ENCODE measurements at regions not wholly inside any gene's neighbourhood (a gene's known extent, or its start where the extent isn't known, plus 50 kb on each side); places are given as distances from the start of the nearest gene placed in this dataset.
A peak's percentile ranks its signal among the peaks of the same experiment; 100 is the strongest.

GRCh38 chr6:134722200-134722870 lies 227.6 kb downstream of the ALDH8A1 start:
- H2AK5ac ChIP-seq (ENCODE audit: low read length, severe bottlenecking): no peak overlapping the region
- no peak overlapping the region for H3K23ac ChIP-seq (ENCODE audit: low read length in 2 of 2)
- H3K27me3 ChIP-seq (ENCODE audit: control insufficient read depth in 1 of 2, insufficient read depth in 1 of 2, low read length in 2 of 2): no peaks in the 10 kb centered on the region
- no peak overlapping the region for H4K8ac ChIP-seq (ENCODE audit: low read length)
- H3K9me3 ChIP-seq (ENCODE audit: control insufficient read depth, low read length): no peaks in the 10 kb centered on the region
- no peak overlapping the region for H3K4me2 ChIP-seq (ENCODE audit: low read length, poor library complexity, severe bottlenecking)
- no peaks in the 10 kb centered on the region for H3K4me1 ChIP-seq (ENCODE audit: control insufficient read depth, insufficient read depth, low read depth, low read length)
- H3K4ac ChIP-seq (ENCODE audit: low read depth in 1 of 2, low read length in 2 of 2): no peak overlapping the region
- H3K36me3 ChIP-seq (ENCODE audit: control insufficient read depth in 1 of 2, insufficient read depth in 2 of 2, low read depth in 1 of 2, low read length in 2 of 2): no peaks in the 10 kb centered on the region
- DNase-seq: no peak
- peak overlapping the region; percentile 57 for H3K27ac ChIP-seq (ENCODE audit: low read length, poor library complexity, severe bottlenecking)
- 80% methylated on average over 1 of the region's 5 CpGs for WGBS
- peak overlapping the region; percentile 62 for H2BK120ac ChIP-seq (ENCODE audit: low read depth, low read length)
- H3K4me3 ChIP-seq (ENCODE audit: insufficient read depth in 1 of 2, low read depth in 1 of 2, low read length in 2 of 2): peak overlapping the region in 1 of 2 experiments; percentile 38
- no peak overlapping the region for H2BK5ac ChIP-seq (ENCODE audit: low read depth, low read length, poor library complexity, severe bottlenecking)
- no peak overlapping the region for H4K91ac ChIP-seq (ENCODE audit: low read length)
- H2AFZ ChIP-seq (ENCODE audit: low read depth, low read length): no peak overlapping the region
- H2BK12ac ChIP-seq (ENCODE audit: low read length in 2 of 2): no peak overlapping the region
- H3K9ac ChIP-seq (ENCODE audit: low read length): peak overlapping the region; percentile 88
- H3K79me1 ChIP-seq (replicated peaks; ENCODE audit: low read length, poor library complexity, severe bottlenecking): no peaks in the 10 kb centered on the region
- no peak overlapping the region for H3K14ac ChIP-seq (ENCODE audit: low read length in 2 of 2)
- H3K18ac ChIP-seq (ENCODE audit: low read depth in 1 of 2, low read length in 2 of 2): no peak overlapping the region
- H2BK15ac ChIP-seq (ENCODE audit: low read depth, poor library complexity, severe bottlenecking): no peak overlapping the region

- H3K36me3 ChIP-seq (ENCODE audit: control insufficient read depth in 1 of 2, insufficient read depth in 2 of 2, low read depth in 1 of 2, low read length in 2 of 2): no peaks in the 10 kb centered on the region
- no peak overlapping the region for H4K8ac ChIP-seq (ENCODE audit: low read length)
- no peak overlapping the region for H2BK5ac ChIP-seq (ENCODE audit: low read depth, low read length, poor library complexity, severe bottlenecking)
- H3K27me3 ChIP-seq (ENCODE audit: control insufficient read depth in 1 of 2, insufficient read depth in 1 of 2, low read length in 2 of 2): no peaks in the 10 kb centered on the region
- H3K4ac ChIP-seq (ENCODE audit: low read depth in 1 of 2, low read length in 2 of 2): no peak overlapping the region
- H3K9me3 ChIP-seq (ENCODE audit: control insufficient read depth, low read length): no peaks in the 10 kb centered on the region
- no peak overlapping the region for H3K23ac ChIP-seq (ENCODE audit: low read length in 2 of 2)
- DNase-seq: no peak
- no peak overlapping the region for H3K14ac ChIP-seq (ENCODE audit: low read length in 2 of 2)
- H3K79me1 ChIP-seq (replicated peaks; ENCODE audit: low read length, poor library complexity, severe bottlenecking): no peaks in the 10 kb centered on the region
- no peak overlapping the region for H3K4me2 ChIP-seq (ENCODE audit: low read length, poor library complexity, severe bottlenecking)
- no peak overlapping the region for H3K18ac ChIP-seq (ENCODE audit: low read depth in 1 of 2, low read length in 2 of 2)
- no peak overlapping the region for H2AK5ac ChIP-seq (ENCODE audit: low read length, severe bottlenecking)
- WGBS: 89% methylated on average over 1 of the region's 2 CpGs
- no peak overlapping the region for H2AFZ ChIP-seq (ENCODE audit: low read depth, low read length)
- H2BK12ac ChIP-seq (ENCODE audit: low read length in 2 of 2): no peak overlapping the region
- H3K9ac ChIP-seq (ENCODE audit: low read length): no peak overlapping the region
- H2BK120ac ChIP-seq (ENCODE audit: low read depth, low read length): no peak overlapping the region
- H2BK15ac ChIP-seq (ENCODE audit: low read depth, poor library complexity, severe bottlenecking): no peak overlapping the region
- H3K27ac ChIP-seq (ENCODE audit: low read length, poor library complexity, severe bottlenecking): no peak overlapping the region
- H4K91ac ChIP-seq (ENCODE audit: low read length): no peak overlapping the region
- no peaks in the 10 kb centered on the region for H3K4me1 ChIP-seq (ENCODE audit: control insufficient read depth, insufficient read depth, low read depth, low read length)
- H3K4me3 ChIP-seq (ENCODE audit: insufficient read depth in 1 of 2, low read depth in 1 of 2, low read length in 2 of 2): no peak overlapping the region
These were observed 228.9 kb downstream of the ALDH8A1 start for GRCh38 chr6:134721060-134721405.

GRCh38 chr6:134720353-134721059 lies 229.4 kb downstream of the ALDH8A1 start:
- Histone ChIP-seq H3K9ac (ENCODE audit: low read length) (peak overlapping the region; percentile 48), H3K9me3 (ENCODE audit: control insufficient read depth, low read length) (no peaks in the 10 kb centered on the region), H3K18ac (ENCODE audit: low read depth in 1 of 2, low read length in 2 of 2) (no peak overlapping the region), H3K23ac (ENCODE audit: low read length in 2 of 2) (no peak overlapping the region), H3K4me2 (ENCODE audit: low read length, poor library complexity, severe bottlenecking) (no peak overlapping the region), H3K4me3 (ENCODE audit: insufficient read depth in 1 of 2, low read depth in 1 of 2, low read length in 2 of 2) (no peak overlapping the region), H2BK12ac (ENCODE audit: low read length in 2 of 2) (peak overlapping the region in 1 of 2 experiments; percentile 6), H2BK5ac (ENCODE audit: low read depth, low read length, poor library complexity, severe bottlenecking) (no peak overlapping the region), H2AK5ac (ENCODE audit: low read length, severe bottlenecking) (no peak overlapping the region), H2BK15ac (ENCODE audit: low read depth, poor library complexity, severe bottlenecking) (peak overlapping the region; percentile 8), H3K14ac (ENCODE audit: low read length in 2 of 2) (no peak overlapping the region), H3K36me3 (ENCODE audit: control insufficient read depth in 1 of 2, insufficient read depth in 2 of 2, low read depth in 1 of 2, low read length in 2 of 2) (no peaks in the 10 kb centered on the region), H4K91ac (ENCODE audit: low read length) (no peak overlapping the region), H3K79me1 (replicated peaks; ENCODE audit: low read length, poor library complexity, severe bottlenecking) (no peaks in the 10 kb centered on the region), H4K8ac (ENCODE audit: low read length) (no peak overlapping the region), H3K4me1 (ENCODE audit: control insufficient read depth, insufficient read depth, low read depth, low read length) (no peaks in the 10 kb centered on the region), H3K27ac (ENCODE audit: low read length, poor library complexity, severe bottlenecking) (no peak overlapping the region), H2BK120ac (ENCODE audit: low read depth, low read length) (no peak overlapping the region), H3K27me3 (ENCODE audit: control insufficient read depth in 1 of 2, insufficient read depth in 1 of 2, low read length in 2 of 2) (no peaks in the 10 kb centered on the region), H3K4ac (ENCODE audit: low read depth in 1 of 2, low read length in 2 of 2) (peak overlapping the region in 1 of 2 experiments; percentile 53), H2AFZ (ENCODE audit: low read depth, low read length) (no peak overlapping the region)
- 39% methylated on average over 3 of the region's 4 CpGs for WGBS
- DNase-seq: no peak

- no peak overlapping the region for H2BK5ac ChIP-seq (ENCODE audit: low read depth, low read length, poor library complexity, severe bottlenecking)
- WGBS: 97% methylated on average over 2 of the region's 2 CpGs
- H2AK5ac ChIP-seq (ENCODE audit: low read length, severe bottlenecking): no peak overlapping the region
- no peak overlapping the region for H3K23ac ChIP-seq (ENCODE audit: low read length in 2 of 2)
- H4K91ac ChIP-seq (ENCODE audit: low read length): no peak overlapping the region
- H3K4me2 ChIP-seq (ENCODE audit: low read length, poor library complexity, severe bottlenecking): no peak overlapping the region
- H2BK12ac ChIP-seq (ENCODE audit: low read length in 2 of 2): no peak overlapping the region
- no peak overlapping the region for H3K27ac ChIP-seq (ENCODE audit: low read length, poor library complexity, severe bottlenecking)
- H3K4ac ChIP-seq (ENCODE audit: low read depth in 1 of 2, low read length in 2 of 2): no peak overlapping the region
- H3K4me3 ChIP-seq (ENCODE audit: insufficient read depth in 1 of 2, low read depth in 1 of 2, low read length in 2 of 2): no peak overlapping the region
- H3K18ac ChIP-seq (ENCODE audit: low read depth in 1 of 2, low read length in 2 of 2): no peak overlapping the region
- H3K79me1 ChIP-seq (replicated peaks; ENCODE audit: low read length, poor library complexity, severe bottlenecking): no peaks in the 10 kb centered on the region
- H3K14ac ChIP-seq (ENCODE audit: low read length in 2 of 2): no peak overlapping the region
- no peak for DNase-seq
- no peaks in the 10 kb centered on the region for H3K4me1 ChIP-seq (ENCODE audit: control insufficient read depth, insufficient read depth, low read depth, low read length)
- no peak overlapping the region for H2BK120ac ChIP-seq (ENCODE audit: low read depth, low read length)
- no peaks in the 10 kb centered on the region for H3K36me3 ChIP-seq (ENCODE audit: control insufficient read depth in 1 of 2, insufficient read depth in 2 of 2, low read depth in 1 of 2, low read length in 2 of 2)
- no peak overlapping the region for H2BK15ac ChIP-seq (ENCODE audit: low read depth, poor library complexity, severe bottlenecking)
- peak overlapping the region; percentile 48 for H3K9ac ChIP-seq (ENCODE audit: low read length)
- H3K9me3 ChIP-seq (ENCODE audit: control insufficient read depth, low read length): no peaks in the 10 kb centered on the region
- no peak overlapping the region for H2AFZ ChIP-seq (ENCODE audit: low read depth, low read length)
- no peaks in the 10 kb centered on the region for H3K27me3 ChIP-seq (ENCODE audit: control insufficient read depth in 1 of 2, insufficient read depth in 1 of 2, low read length in 2 of 2)
- H4K8ac ChIP-seq (ENCODE audit: low read length): no peak overlapping the region
These were observed 230.0 kb downstream of the ALDH8A1 start for GRCh38 chr6:134719911-134720310.

Measured in mesenchymal stem cell (in vitro differentiated cells and primary cell).